SU-DHL-6 (cell line): ENCODE measurements at regions not wholly inside any gene's neighbourhood (a gene's known extent, or its start where the extent isn't known, plus 50 kb on each side); places are given as distances from the start of the nearest gene placed in this dataset.
"Not testable (repeated sequence)": the region's sequence is repeated elsewhere in the genome, so short reads cannot be mapped to it uniquely, and the experiment has no call there.

ENCODE experiments used
- EZH2phosphoT487 ChIP-seq: fragments of 200-600 bp; sonication (generic), shearing (Covaris generic); conservative IDR thresholded peaks from 2 replicates; pipeline ENCODE4 v1.6.1; 2018; ENCODE audit warnings: mild to moderate bottlenecking, antibody characterized with exemption, low read length, moderate library complexity, mixed read lengths
- TF ChIP-seq, protein P1 (sequence below): fragments of 200-600 bp; sonication (generic); IDR thresholded peaks from one replicate; pipeline ENCODE4 v1.5.1; 2017; ENCODE audit warnings: antibody characterized with exemption, mild to moderate bottlenecking, low read length, moderate library complexity; ENCODE audit not compliant: insufficient read depth, poor library complexity, severe bottlenecking

GRCh38 chr5:57087947-57088346 lies 85.9 kb upstream of the GPBP1 start:
- TF ChIP-seq, protein P1, sequence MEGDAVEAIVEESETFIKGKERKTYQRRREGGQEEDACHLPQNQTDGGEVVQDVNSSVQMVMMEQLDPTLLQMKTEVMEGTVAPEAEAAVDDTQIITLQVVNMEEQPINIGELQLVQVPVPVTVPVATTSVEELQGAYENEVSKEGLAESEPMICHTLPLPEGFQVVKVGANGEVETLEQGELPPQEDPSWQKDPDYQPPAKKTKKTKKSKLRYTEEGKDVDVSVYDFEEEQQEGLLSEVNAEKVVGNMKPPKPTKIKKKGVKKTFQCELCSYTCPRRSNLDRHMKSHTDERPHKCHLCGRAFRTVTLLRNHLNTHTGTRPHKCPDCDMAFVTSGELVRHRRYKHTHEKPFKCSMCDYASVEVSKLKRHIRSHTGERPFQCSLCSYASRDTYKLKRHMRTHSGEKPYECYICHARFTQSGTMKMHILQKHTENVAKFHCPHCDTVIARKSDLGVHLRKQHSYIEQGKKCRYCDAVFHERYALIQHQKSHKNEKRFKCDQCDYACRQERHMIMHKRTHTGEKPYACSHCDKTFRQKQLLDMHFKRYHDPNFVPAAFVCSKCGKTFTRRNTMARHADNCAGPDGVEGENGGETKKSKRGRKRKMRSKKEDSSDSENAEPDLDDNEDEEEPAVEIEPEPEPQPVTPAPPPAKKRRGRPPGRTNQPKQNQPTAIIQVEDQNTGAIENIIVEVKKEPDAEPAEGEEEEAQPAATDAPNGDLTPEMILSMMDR: not testable (repeated sequence)
- not testable (repeated sequence) for TF ChIP-seq EZH2phosphoT487
